Aorta (tissue), 5 donors: ENCODE measurements at regions not wholly inside any gene's neighbourhood (a gene's known extent, or its start where the extent isn't known, plus 50 kb on each side); places are given as distances from the start of the nearest gene placed in this dataset.
"Not testable (repeated sequence)": the region's sequence is repeated elsewhere in the genome, so short reads cannot be mapped to it uniquely, and the experiment has no call there.

Source experiments
- ATAC-seq: fragments of 200-7000 bp; cut with Tn5 transposase; one replicate; pipeline ENCODE4 v1.9.1; 2022; ENCODE audit warnings: moderate library complexity; ENCODE audit not compliant: low FRiP score
- DNase-seq, 2 donors: peaks; one replicate each; pipeline ENCODE4 v3.0.0-alpha.2; 2020
- H3K27ac ChIP-seq, 2 donors: one replicate each; pipeline ENCODE4 v1.5.1; 2013; ENCODE audit warnings: low read length in 2 of 2, mild to moderate bottlenecking in 2 of 2, moderate library complexity in 2 of 2, control low read depth in 1 of 2, inconsistent platforms in 1 of 2, low read depth in 1 of 2
- H3K27me3 ChIP-seq, 2 donors: one replicate each; pipeline ENCODE4 v1.6.1; 2013; ENCODE audit warnings: control low read depth in 1 of 2, low read length in 1 of 2, mild to moderate bottlenecking in 1 of 2, moderate library complexity in 1 of 2; ENCODE audit not compliant: insufficient read depth in 2 of 2, control insufficient read depth in 1 of 2
- H3K36me3 ChIP-seq, 2 donors: one replicate each; pipeline ENCODE4 v1.6.1; 2013; ENCODE audit warnings: control low read depth in 1 of 2, low read length in 1 of 2, mild to moderate bottlenecking in 1 of 2; ENCODE audit not compliant: insufficient read depth in 2 of 2, control insufficient read depth in 1 of 2
- H3K4me1 ChIP-seq, 2 donors: one replicate each; pipeline ENCODE4 v1.6.1; 2013; ENCODE audit warnings: low read length in 2 of 2, control low read depth in 1 of 2, mild to moderate bottlenecking in 1 of 2, moderate library complexity in 1 of 2; ENCODE audit not compliant: insufficient read depth in 2 of 2, control insufficient read depth in 1 of 2
- H3K4me3 ChIP-seq, 2 donors: one replicate each; pipeline ENCODE4 v1.5.1; 2013; ENCODE audit warnings: low read length in 2 of 2, control low read depth in 1 of 2, mild to moderate bottlenecking in 1 of 2
- H3K9me3 ChIP-seq: one replicate; pipeline ENCODE4 v1.6.1; 2013; ENCODE audit warnings: mild to moderate bottlenecking, low read length; ENCODE audit not compliant: control insufficient read depth
- WGBS, 2 donors: extraction: QIAGEN DNeasy Blood & Tissue Kit; methylation state at CpG; one replicate each; pipeline ENCODE4 v1.1.7; 2013; 5-methylcytosine and 5-hydroxymethylcytosine counted together
- intact Hi-C, 2 donors: fragments of 100-400 bp; cut with DNase I; formaldehyde crosslinking; loops; one replicate each; pipeline versions ENCODE4 v1.14.2 to v1.15.0; 2022
- donor health status: healthy with polysubstance abuse.
- donor health status: Bipolar disorder and iron deficiency.
- donor health status: DM: no; HTN: no; CAD: no.
- donor health status: DM: no; HTN: no; CAD: no.
- donor health status: DM: yes; HTN: yes; CAD: no.

GRCh38 chr2:2646433-2647051 is 315.5 kb upstream of the MYT1L start:
- WGBS, 2 donors, result 42 to 48% methylated on average over 8 of the region's 8 CpGs
- no peaks in the 10 kb centered on the region for H3K4me1 ChIP-seq
- no peak overlapping the region for H3K4me3 ChIP-seq
- peaks cover 1% of the 10 kb centered on the region for H3K9me3 ChIP-seq
- no peak for DNase-seq
- H3K36me3 ChIP-seq, result no peaks in the 10 kb centered on the region
- H3K27ac ChIP-seq, result no peak overlapping the region
- H3K27me3 ChIP-seq, result no peaks in the 10 kb centered on the region
- ATAC-seq, result no peak
- intact Hi-C loops, result no loop called here

GRCh38 chr2:2645162-2645855 is 314.2 kb upstream of the MYT1L start:
- no peak for DNase-seq
- Histone ChIP-seq H3K27me3 (no peaks in the 10 kb centered on the region), H3K4me3 (no peak overlapping the region), H3K27ac (no peak overlapping the region), H3K36me3 (no peaks in the 10 kb centered on the region), H3K9me3 (peaks cover 1% of the 10 kb centered on the region), H3K4me1 (no peaks in the 10 kb centered on the region)
- no peak for ATAC-seq
- WGBS, 2 donors, result 76 to 82% methylated on average over 19 of the region's 19 CpGs
- intact Hi-C loops, result no loop called here

- H3K27me3 ChIP-seq, H3K36me3 ChIP-seq, ATAC-seq, H3K4me3 ChIP-seq, intact Hi-C loops, H3K4me1 ChIP-seq, H3K9me3 ChIP-seq, DNase-seq, H3K27ac ChIP-seq: not testable (repeated sequence)
- 81 to 95% methylated on average over 7 to 9 of the region's 9 CpGs for WGBS, 2 donors
These were observed 313.7 kb upstream of the MYT1L start for GRCh38 chr2:2644751-2645150.

GRCh38 chr2:2644040-2644439 is 313.0 kb upstream of the MYT1L start:
- H3K9me3 ChIP-seq, result peaks cover 1% of the 10 kb centered on the region

GRCh38 chr2:2642906-2643890 is 312.1 kb upstream of the MYT1L start:
- H3K4me1 ChIP-seq, result no peaks in the 10 kb centered on the region
- no peak overlapping the region for H3K4me3 ChIP-seq
- ATAC-seq, result no peak
- no peaks in the 10 kb centered on the region for H3K27me3 ChIP-seq
- H3K36me3 ChIP-seq, result no peaks in the 10 kb centered on the region
- 72 to 76% methylated on average over 29 of the region's 29 CpGs for WGBS, 2 donors
- H3K27ac ChIP-seq, result no peak overlapping the region
- no peak for DNase-seq
- H3K9me3 ChIP-seq, result peaks cover 1% of the 10 kb centered on the region
- intact Hi-C loops, result no loop called here

More at GRCh38 chr2:2644040-2644439, 313.0 kb upstream of the MYT1L start:
- Histone ChIP-seq H3K27me3 (no peaks in the 10 kb centered on the region), H3K27ac (no peak overlapping the region), H3K36me3 (no peaks in the 10 kb centered on the region), H3K4me3 (no peak overlapping the region), H3K4me1 (no peaks in the 10 kb centered on the region)
- WGBS, 2 donors, result 96 to 100% methylated on average over 1 of the region's 1 CpG
- ATAC-seq, result no peak
- intact Hi-C loops, result no loop called here
- DNase-seq, result no peak

GRCh38 chr2:2641541-2642410 is 310.7 kb upstream of the MYT1L start:
- Histone ChIP-seq H3K36me3 (no peaks in the 10 kb centered on the region), H3K27ac (no peak overlapping the region), H3K4me1 (no peaks in the 10 kb centered on the region), H3K9me3 (no peaks in the 10 kb centered on the region), H3K4me3 (no peak overlapping the region), H3K27me3 (no peaks in the 10 kb centered on the region)
- intact Hi-C loops, result no loop called here
- WGBS, 2 donors, result 62 to 72% methylated on average over 17 of the region's 17 CpGs
- DNase-seq (no peak), ATAC-seq (no peak)

GRCh38 chr2:2640818-2641217 is 309.7 kb upstream of the MYT1L start:
- no peak for ATAC-seq

GRCh38 chr2:2640371-2640770 is 309.3 kb upstream of the MYT1L start:
- 83 to 86% methylated on average over 7 of the region's 7 CpGs for WGBS, 2 donors
- intact Hi-C loops, result no loop called here
- DNase-seq, result no peak

More at GRCh38 chr2:2640818-2641217, 309.7 kb upstream of the MYT1L start:
- no peak overlapping the region for H3K4me3 ChIP-seq
- no peak for DNase-seq
- no peaks in the 10 kb centered on the region for H3K27me3 ChIP-seq
- intact Hi-C loops, result no loop called here
- no peaks in the 10 kb centered on the region for H3K4me1 ChIP-seq
- no peaks in the 10 kb centered on the region for H3K36me3 ChIP-seq
- no peak overlapping the region for H3K27ac ChIP-seq
- no peaks in the 10 kb centered on the region for H3K9me3 ChIP-seq
- 62 to 67% methylated on average over 3 of the region's 3 CpGs for WGBS, 2 donors

More at GRCh38 chr2:2640371-2640770, 309.3 kb upstream of the MYT1L start:
- H3K4me3 ChIP-seq, result no peak overlapping the region
- no peaks in the 10 kb centered on the region for H3K9me3 ChIP-seq
- no peaks in the 10 kb centered on the region for H3K36me3 ChIP-seq
- ATAC-seq, result no peak
- no peaks in the 10 kb centered on the region for H3K4me1 ChIP-seq
- no peak overlapping the region for H3K27ac ChIP-seq
- no peaks in the 10 kb centered on the region for H3K27me3 ChIP-seq
